ENCODE measurements at regions not wholly inside any gene's neighbourhood (a gene's known extent, or its start where the extent isn't known, plus 50 kb on each side); places are given as distances from the start of the nearest gene placed in this dataset.

DNA sequence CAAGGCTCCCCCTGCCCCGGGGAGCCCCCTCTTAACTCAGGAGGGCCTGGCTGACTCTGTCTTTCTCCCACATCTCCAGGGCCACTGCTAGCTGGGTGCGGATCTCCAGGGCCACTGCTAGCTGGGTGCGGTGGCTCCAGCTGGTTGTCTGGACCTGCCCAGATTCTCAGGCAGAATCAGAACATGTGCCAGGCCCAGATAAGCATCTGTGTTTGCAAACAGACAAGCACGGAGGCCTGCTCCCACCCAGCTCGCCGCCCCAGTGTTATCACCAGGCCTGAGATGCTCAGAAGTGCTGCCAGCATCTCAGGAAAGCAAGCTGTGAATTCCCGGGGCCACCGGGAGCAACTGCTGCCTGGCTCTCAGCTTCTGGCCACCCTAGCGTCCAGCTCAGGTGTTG lies 98.4 kb upstream of the FZD10 start:
- no peak for DNase-seq (ENCODE audit: low read depth)
- no peak overlapping the region for H3K4me3 ChIP-seq (ENCODE audit: low read depth, low read length)
- TF ChIP-seq, protein P1, sequence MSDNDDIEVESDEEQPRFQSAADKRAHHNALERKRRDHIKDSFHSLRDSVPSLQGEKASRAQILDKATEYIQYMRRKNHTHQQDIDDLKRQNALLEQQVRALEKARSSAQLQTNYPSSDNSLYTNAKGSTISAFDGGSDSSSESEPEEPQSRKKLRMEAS (IDR thresholded peaks at IDR 0.05; ENCODE audit: low read depth, low read length), result no peak
- TF ChIP-seq POLR2A (IDR thresholded peaks at IDR 0.05; ENCODE audit: extremely low read depth, insufficient read length) (no peak), CTCF (IDR thresholded peaks at IDR 0.05; ENCODE audit: low read depth, low read length) (no peak), MYC (IDR thresholded peaks at IDR 0.05; ENCODE audit: low read depth, low read length) (no peak)

GRCh38 chr12:130064999-130065398 lies 97.3 kb upstream of the FZD10 start:
- no peak for DNase-seq (ENCODE audit: low read depth)
- no peak for TF ChIP-seq POLR2A (IDR thresholded peaks at IDR 0.05; ENCODE audit: extremely low read depth, insufficient read length)
- no peak for TF ChIP-seq MYC (IDR thresholded peaks at IDR 0.05; ENCODE audit: low read depth, low read length)
- TF ChIP-seq CTCF (IDR thresholded peaks at IDR 0.05; ENCODE audit: low read depth, low read length), result no peak
- TF ChIP-seq, protein P1 (IDR thresholded peaks at IDR 0.05; ENCODE audit: low read depth, low read length), result no peak
- H3K4me3 ChIP-seq (ENCODE audit: low read depth, low read length), result no peak overlapping the region

- H3K4me3 ChIP-seq (ENCODE audit: low read depth, low read length), result no peak overlapping the region
- no peak for DNase-seq (ENCODE audit: low read depth)
- no peak for TF ChIP-seq POLR2A (IDR thresholded peaks at IDR 0.05; ENCODE audit: extremely low read depth, insufficient read length)
Measured at GRCh38 chr12:130066742-130067141, 95.5 kb upstream of the FZD10 start.

GRCh38 chr12:130068741-130069140 lies 93.5 kb upstream of the FZD10 start:
- no peak for TF ChIP-seq MYC (IDR thresholded peaks at IDR 0.05; ENCODE audit: low read depth, low read length)
- TF ChIP-seq, protein P1 (IDR thresholded peaks at IDR 0.05; ENCODE audit: low read depth, low read length), result no peak
- no peak for TF ChIP-seq POLR2A (IDR thresholded peaks at IDR 0.05; ENCODE audit: extremely low read depth, insufficient read length)
- H3K4me3 ChIP-seq (ENCODE audit: low read depth, low read length), result no peak overlapping the region
- no peak for DNase-seq (ENCODE audit: low read depth)

- H3K4me3 ChIP-seq (ENCODE audit: low read depth, low read length), result no peak overlapping the region
- TF ChIP-seq CTCF (IDR thresholded peaks at IDR 0.05; ENCODE audit: low read depth, low read length) (no peak), MYC (IDR thresholded peaks at IDR 0.05; ENCODE audit: low read depth, low read length) (no peak), POLR2A (IDR thresholded peaks at IDR 0.05; ENCODE audit: extremely low read depth, insufficient read length) (no peak)
- TF ChIP-seq, protein P1 (IDR thresholded peaks at IDR 0.05; ENCODE audit: low read depth, low read length), result no peak
- peak; percentile 15 for DNase-seq (ENCODE audit: low read depth)
Measured at GRCh38 chr12:130070126-130070611, 92.1 kb upstream of the FZD10 start.

DNA sequence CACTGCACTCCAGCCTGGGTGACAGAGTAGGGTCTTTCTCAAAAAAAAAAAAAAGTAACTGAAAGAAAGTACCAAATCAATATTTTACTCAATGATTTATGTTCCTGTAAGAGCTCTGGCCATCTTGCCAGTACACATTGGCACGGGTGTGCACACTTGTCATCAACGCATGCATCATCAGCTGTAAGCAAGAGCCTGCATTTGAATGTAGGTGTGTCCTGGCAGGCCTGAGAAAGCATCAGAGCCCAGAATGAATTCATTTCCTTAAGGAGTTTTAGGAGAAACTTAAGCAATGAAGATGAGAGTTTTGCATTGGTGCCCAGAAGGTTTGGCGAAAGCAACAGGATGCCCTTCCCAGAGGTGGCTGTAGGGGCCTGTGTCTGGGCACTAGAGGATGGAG lies 88.5 kb upstream of the FZD10 start:
- TF ChIP-seq MYC (IDR thresholded peaks at IDR 0.05; ENCODE audit: low read depth, low read length) (no peak), POLR2A (IDR thresholded peaks at IDR 0.05; ENCODE audit: extremely low read depth, insufficient read length) (no peak), CTCF (IDR thresholded peaks at IDR 0.05; ENCODE audit: low read depth, low read length) (no peak)
- TF ChIP-seq, protein P1 (IDR thresholded peaks at IDR 0.05; ENCODE audit: low read depth, low read length), result no peak
- H3K4me3 ChIP-seq (ENCODE audit: low read depth, low read length), result no peak overlapping the region
- no peak for DNase-seq (ENCODE audit: low read depth)
